HG03457 (cell line): ENCODE measurements at regions not wholly inside any gene's neighbourhood (a gene's known extent, or its start where the extent isn't known, plus 50 kb on each side); places are given as distances from the start of the nearest gene placed in this dataset.
"Not testable (repeated sequence)": the region's sequence is repeated elsewhere in the genome, so short reads cannot be mapped to it uniquely, and the experiment has no call there.

Experiments
- ATAC-seq: cut with Tn5 transposase; IDR thresholded peaks from one replicate; pipeline ENCODE4 v1.9.1; 2021; ENCODE audit warnings: moderate number of reproducible peaks; ENCODE audit not compliant: unreplicated experiment

- no peak for ATAC-seq
These were observed 302.2 kb downstream of the RPS24 start for GRCh38 chr10:78335691-78336401.

GRCh38 chr10:78336402-78336791, 302.7 kb downstream of the RPS24 start:
- no peak for ATAC-seq

- ATAC-seq = no peak
These were observed 303.4 kb downstream of the RPS24 start for GRCh38 chr10:78337016-78337415.

GRCh38 chr10:78337646-78338391, 304.2 kb downstream of the RPS24 start:
- no peak for ATAC-seq

GRCh38 chr10:78338717-78339116, 305.1 kb downstream of the RPS24 start:
- no peak for ATAC-seq

- no peak for ATAC-seq
These were observed 305.6 kb downstream of the RPS24 start for GRCh38 chr10:78339251-78339650.

- no peak for ATAC-seq
These were observed 308.4 kb downstream of the RPS24 start for GRCh38 chr10:78341953-78342614.

GRCh38 chr10:78342827-78343653, 309.4 kb downstream of the RPS24 start:
- ATAC-seq = no peak

- ATAC-seq = not testable (repeated sequence)
These were observed 310.6 kb downstream of the RPS24 start for GRCh38 chr10:78344257-78344656.

- not testable (repeated sequence) for ATAC-seq
These were observed 311.9 kb downstream of the RPS24 start for GRCh38 chr10:78345515-78345914.

GRCh38 chr10:78346721-78347120, 313.1 kb downstream of the RPS24 start:
- ATAC-seq = no peak

GRCh38 chr10:78348411-78349164, 314.9 kb downstream of the RPS24 start:
- ATAC-seq = no peak

- ATAC-seq = no peak
These were observed 315.5 kb downstream of the RPS24 start for GRCh38 chr10:78349165-78349516.

- ATAC-seq = no peak
These were observed 316.4 kb downstream of the RPS24 start for GRCh38 chr10:78349911-78350663.

GRCh38 chr10:78351283-78351682, 317.6 kb downstream of the RPS24 start:
- ATAC-seq = no peak

- ATAC-seq = no peak
These were observed 318.1 kb downstream of the RPS24 start for GRCh38 chr10:78351809-78352208.

- no peak for ATAC-seq
These were observed 320.0 kb downstream of the RPS24 start for GRCh38 chr10:78353636-78354035.

- no peak for ATAC-seq
These were observed 320.4 kb downstream of the RPS24 start for GRCh38 chr10:78354101-78354500.

GRCh38 chr10:78356291-78356900, 322.7 kb downstream of the RPS24 start:
- ATAC-seq = no peak
